HG03432 (cell line): ENCODE measurements at regions not wholly inside any gene's neighbourhood (a gene's known extent, or its start where the extent isn't known, plus 50 kb on each side); places are given as distances from the start of the nearest gene placed in this dataset.
"Not testable (repeated sequence)": the region's sequence is repeated elsewhere in the genome, so short reads cannot be mapped to it uniquely, and the experiment has no call there.

ENCODE experiments used
- ATAC-seq: cut with Tn5 transposase; IDR thresholded peaks from one replicate; pipeline ENCODE4 v1.9.1; 2021; ENCODE audit warnings: mild to moderate bottlenecking, moderate library complexity; ENCODE audit not compliant: unreplicated experiment

GRCh38 chr2:111660811-111661210 is 223.2 kb downstream of the ANAPC1 start:
- no peak for ATAC-seq

- no peak for ATAC-seq
Observed at GRCh38 chr2:111661286-111661940, 222.6 kb downstream of the ANAPC1 start.

GRCh38 chr2:111662039-111662770 is 221.8 kb downstream of the ANAPC1 start:
- no peak for ATAC-seq

- ATAC-seq, result peak; percentile 84
Observed at GRCh38 chr2:111662771-111663470, 221.1 kb downstream of the ANAPC1 start.

- ATAC-seq, result no peak
Observed at GRCh38 chr2:111663471-111664274, 220.3 kb downstream of the ANAPC1 start.

GRCh38 chr2:111664275-111664850 is 219.6 kb downstream of the ANAPC1 start:
- ATAC-seq, result no peak

GRCh38 chr2:111665011-111665410 is 219.0 kb downstream of the ANAPC1 start:
- ATAC-seq, result no peak

GRCh38 chr2:111665551-111666116 is 218.4 kb downstream of the ANAPC1 start:
- no peak for ATAC-seq

GRCh38 chr2:111666160-111666559 is 217.8 kb downstream of the ANAPC1 start:
- no peak for ATAC-seq

GRCh38 chr2:111667001-111667400 is 217.0 kb downstream of the ANAPC1 start:
- ATAC-seq, result no peak

GRCh38 chr2:111667542-111668273 is 216.3 kb downstream of the ANAPC1 start:
- ATAC-seq, result no peak

- no peak for ATAC-seq
Observed at GRCh38 chr2:111668274-111668616, 215.7 kb downstream of the ANAPC1 start.

GRCh38 chr2:111668741-111669140 is 215.3 kb downstream of the ANAPC1 start:
- no peak for ATAC-seq

GRCh38 chr2:111669928-111670695 is 213.9 kb downstream of the ANAPC1 start:
- no peak for ATAC-seq

- no peak for ATAC-seq
Observed at GRCh38 chr2:111670776-111671175, 213.2 kb downstream of the ANAPC1 start.

- no peak for ATAC-seq
Observed at GRCh38 chr2:111671426-111672150, 212.4 kb downstream of the ANAPC1 start.

GRCh38 chr2:111672641-111673040 is 211.4 kb downstream of the ANAPC1 start:
- ATAC-seq, result not testable (repeated sequence)

- ATAC-seq, result no peak
Observed at GRCh38 chr2:111673526-111673925, 210.5 kb downstream of the ANAPC1 start.
